Esophagus mucosa (tissue), 1 donor: ENCODE measurements at regions not wholly inside any gene's neighbourhood (a gene's known extent, or its start where the extent isn't known, plus 50 kb on each side); places are given as distances from the start of the nearest gene placed in this dataset.

Experiments used
- ATAC-seq: fragments of 200-7000 bp; cut with Tn5 transposase; one replicate; pipeline ENCODE4 v1.9.1; 2020
- donor health status: DM: yes; HTN: yes; CAD: no.

DNA sequence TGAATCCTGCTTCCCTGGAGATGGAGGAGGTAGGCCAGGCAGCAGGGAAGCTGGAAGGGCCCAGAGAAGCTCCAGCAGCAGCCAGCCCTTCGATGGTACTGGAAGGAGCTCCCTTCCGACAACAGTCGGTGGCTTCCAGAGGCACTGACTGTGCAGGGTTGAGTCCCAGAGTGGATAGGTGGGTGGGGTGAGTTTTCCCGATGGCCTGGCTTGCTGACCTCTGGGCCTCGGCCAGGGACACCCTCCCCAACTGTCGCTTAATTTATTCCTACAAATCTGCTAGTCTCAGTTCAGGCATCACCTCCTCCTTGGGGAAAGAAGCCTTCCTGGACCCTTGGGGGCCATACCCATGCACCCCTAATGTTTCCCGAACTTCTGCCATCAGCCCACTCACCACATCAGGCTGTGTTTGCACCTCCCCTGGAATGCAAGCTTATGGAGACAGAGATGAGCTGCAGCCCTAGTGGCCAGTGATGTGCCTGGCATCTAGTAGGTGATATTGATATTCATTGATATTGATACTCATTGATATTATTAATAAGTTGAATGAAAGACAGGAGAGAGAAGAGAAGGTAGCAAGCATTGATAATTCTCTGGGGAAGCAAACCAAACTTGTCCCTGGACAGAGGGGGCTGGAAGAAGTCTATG is 104.6 kb upstream of the BOD1 start:
- ATAC-seq: no peak

DNA sequence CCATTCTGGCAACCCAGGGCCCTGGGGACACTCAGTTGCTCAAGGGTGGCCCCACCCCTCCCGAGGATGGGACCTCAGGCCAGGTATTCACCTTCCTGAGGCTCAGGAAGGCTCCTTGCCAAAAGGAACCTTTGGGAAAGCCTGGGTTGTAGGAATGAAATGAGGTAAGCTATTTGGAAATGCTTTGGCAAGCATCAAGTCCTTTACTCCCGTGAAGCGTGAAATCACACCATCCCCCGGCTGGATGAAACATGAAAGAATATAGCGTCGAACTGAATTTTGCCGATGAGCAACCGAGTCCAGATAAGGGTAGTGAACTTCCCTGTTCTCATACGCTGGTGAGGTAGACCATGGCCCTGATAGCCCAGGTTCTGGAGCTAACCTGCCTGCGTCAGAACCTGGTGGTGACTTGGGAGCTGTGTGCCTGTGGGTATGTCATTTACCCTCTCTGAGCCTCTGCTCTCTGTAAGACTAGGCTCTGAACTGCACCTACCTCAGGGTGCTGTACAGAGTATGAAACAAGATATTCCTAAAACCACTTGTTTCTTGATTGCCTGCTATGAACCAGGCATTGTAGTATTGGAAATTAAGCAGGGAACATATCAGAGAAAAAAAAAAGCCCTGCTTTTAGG is 105.3 kb upstream of the BOD1 start:
- ATAC-seq: no peak

DNA sequence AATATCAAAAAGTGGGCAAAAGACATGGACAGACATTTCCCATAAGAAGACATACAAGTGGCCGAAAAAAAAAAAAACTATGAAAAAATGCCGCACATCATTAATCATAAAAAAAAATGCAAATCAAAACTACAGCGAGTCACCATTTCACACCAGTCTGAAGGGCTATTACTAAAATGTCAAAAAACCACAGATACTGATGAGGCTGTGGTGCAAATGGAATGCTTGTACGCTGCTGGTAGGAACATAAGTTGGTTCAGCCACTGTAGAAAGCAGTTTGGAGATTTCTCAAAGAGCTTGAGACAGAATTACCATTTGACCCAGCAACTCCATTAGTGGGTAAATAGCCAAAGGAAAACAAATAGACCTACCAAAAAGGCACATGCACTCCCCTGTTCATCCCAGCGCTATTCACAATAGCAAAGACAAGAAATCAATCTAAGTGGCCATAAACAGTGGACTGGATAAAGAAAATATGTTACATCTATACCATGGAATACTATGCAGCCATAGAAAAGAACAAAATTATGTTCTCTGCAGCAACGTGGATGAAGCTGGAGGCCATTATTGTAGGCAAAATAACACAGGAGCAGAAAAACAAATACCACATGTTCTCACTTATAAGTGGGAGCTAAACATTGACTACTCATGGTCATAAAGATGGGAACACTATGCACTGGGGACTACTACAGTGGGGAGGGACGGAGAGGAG is 110.6 kb upstream of the BOD1 start:
- no peak for ATAC-seq

DNA sequence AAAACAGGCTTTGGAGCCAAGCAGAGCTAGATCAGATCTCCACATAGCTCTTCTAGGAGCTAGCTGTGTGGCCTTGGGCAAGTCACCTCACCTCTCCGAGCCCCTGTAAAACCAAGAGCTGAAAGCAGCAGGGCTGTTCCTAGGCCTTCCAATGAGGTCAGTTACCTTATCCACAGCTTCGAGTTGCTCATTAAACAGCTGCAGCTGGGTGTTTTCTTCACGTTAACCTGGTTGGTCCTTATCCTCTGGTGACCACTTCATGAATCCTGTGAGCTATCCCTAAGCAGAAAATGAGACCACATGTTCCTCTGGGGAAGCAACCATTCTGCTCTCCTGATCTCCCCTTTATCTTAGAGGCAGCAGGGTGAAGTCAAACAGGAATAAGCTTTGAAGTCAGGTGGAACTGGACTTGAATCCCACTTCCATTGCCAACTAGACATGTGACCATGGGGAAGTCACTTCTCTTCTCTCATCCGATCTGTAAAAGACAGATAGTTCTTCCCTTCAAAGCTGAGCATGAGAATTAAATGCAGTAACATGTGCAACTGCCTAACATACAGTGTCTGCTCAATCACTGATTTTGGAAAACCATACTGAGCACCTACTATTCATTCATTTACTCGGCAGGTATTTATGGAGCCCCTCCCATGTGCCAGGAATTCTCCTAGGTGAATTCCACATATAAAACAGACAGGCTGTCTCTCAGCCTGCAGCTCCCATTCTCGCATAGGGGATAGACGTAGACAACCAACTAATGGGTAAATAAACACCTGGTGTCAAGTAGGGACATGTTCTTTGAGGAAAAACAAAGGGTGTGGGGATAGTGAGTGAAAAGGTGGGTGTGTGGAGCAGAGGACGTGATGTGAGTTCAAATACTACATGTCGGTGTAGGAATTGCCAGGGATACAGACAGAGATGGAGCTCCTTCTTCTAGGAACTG is 111.7 kb upstream of the BOD1 start:
- ATAC-seq: no peak

DNA sequence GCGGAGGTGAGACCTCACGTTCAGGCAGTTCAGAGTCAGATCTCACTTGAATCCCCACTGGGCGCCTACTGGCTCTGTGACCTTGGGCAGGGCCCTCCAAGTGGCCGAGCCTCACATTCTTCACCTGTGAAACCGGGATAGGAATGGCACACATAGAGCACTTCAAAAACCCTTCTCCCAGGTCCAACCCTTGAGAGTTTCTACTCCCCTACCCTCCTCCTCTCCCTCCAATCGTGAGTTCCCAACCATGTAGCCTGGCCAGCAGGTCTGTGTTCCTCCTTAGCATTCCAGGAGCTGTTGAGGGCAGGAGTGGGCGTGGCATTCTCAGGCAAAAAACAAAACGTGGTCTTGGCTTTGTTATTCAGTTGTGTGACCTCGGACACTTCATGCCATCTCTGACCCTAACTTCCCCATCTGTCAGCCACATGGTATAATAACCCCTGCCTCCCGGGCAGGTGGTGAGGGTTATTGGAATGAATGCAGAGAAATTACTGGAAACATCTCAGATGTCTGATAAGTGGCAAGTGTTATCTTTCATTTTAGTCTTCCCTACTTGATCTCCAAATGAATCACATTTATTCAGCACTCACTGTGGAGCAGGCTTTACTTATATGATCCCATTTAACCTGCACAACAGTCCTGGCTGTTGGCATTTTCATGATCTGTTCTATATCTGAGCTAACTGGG is 112.8 kb upstream of the BOD1 start:
- ATAC-seq: no peak

DNA sequence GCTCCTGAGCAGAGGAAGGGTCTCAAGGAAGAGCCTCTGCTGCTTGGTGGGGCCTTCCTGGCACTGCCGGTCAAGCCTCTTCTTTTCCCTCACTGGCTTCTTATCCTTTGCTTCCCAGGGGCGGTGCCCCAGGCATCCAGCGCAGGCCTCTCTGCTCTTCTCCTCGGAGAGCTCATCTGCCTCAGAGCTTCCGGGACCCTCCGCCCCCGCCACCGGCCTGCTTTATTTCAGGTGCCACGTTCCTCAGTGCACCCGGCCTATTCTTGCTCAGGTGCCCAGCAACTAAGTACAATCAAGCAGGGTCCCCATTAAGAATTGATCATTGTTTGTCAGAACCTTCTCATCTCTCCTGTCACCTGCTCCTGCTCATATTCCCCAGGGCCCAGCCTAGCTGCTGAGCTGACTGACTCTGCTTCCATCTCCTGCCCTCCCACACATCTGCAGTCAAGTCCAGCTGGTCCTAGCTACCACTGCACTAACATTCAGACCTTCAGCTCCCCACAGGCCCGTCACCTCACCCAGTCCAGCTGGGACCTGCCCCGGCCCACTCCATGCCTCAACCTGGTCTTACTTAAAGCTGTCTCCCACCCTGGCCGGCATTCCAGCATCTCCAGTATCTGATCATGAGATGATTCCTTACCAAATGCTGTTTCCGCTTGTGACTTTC is 114.3 kb upstream of the BOD1 start:
- ATAC-seq: no peak

DNA sequence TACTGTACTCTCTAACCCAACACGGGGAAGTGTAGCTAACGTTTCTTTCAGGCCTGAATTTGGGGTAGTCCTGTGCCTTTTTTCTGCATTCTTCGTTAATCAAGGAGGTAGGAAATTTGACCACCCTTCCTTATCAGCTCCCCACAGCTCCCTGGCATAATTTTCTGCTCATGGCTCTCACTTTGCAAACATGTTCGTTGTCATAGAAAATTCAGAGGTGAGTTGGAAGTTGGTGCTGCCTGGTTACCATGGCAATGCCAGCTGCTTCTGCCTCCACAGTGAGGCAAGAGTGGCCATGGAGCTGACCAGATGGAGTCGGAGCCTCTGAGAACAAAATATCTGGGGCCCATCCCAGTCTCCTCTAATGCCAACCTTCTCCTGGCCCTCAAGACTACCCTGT is 116.6 kb upstream of the BOD1 start:
- no peak for ATAC-seq

DNA sequence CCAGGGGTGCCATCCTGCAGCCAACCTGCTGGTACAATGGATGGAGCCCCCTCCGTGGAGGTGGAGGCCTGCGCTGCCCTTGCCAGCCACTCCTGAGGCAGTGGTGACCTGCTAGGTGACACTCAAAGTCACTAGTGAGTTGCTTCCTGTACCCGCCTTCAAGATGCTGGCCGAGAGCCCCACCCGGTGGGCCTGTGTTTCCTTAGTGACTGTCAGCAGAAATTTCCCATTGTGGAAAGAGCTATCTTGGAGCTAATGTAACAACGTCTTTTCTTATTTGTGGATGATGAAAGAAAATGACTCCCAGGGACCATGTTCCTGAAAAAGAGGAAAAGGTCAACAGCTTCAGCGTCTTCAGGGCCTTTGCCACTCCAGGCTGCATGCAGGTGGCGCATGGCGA is 117.0 kb upstream of the BOD1 start:
- no peak for ATAC-seq

DNA sequence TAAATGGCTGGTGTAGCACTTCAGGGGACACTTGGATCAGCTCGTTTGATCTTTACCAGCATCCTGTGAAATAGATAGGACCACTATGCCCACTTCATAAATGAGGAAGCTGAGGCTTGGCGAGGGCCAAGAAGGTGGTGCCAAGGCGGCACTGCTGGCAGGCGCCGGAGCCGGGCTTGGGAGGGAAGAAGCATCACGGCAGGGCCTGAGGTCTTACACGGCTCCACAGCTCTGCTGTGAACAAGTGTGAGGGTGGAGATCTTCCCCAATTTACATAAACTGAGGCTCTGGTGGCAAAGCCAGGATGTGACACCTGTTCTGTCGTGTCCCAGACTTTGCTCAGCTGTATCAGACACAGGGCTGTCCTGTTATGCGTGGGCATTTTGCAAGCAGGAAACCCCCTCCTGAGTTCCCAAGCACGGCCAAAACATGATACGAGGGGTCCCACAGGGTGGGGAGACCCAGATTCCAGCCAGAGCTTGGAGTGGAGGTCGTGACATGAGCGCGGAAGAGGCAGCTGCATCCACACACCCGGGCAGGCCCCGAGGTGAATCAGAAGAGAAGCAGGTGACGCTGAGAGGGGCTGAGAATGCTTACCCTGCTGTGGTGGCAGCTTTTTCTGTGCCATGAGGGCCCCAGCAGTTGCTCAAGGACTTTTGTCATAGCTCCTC is 117.5 kb upstream of the BOD1 start:
- peak; percentile 8 for ATAC-seq

DNA sequence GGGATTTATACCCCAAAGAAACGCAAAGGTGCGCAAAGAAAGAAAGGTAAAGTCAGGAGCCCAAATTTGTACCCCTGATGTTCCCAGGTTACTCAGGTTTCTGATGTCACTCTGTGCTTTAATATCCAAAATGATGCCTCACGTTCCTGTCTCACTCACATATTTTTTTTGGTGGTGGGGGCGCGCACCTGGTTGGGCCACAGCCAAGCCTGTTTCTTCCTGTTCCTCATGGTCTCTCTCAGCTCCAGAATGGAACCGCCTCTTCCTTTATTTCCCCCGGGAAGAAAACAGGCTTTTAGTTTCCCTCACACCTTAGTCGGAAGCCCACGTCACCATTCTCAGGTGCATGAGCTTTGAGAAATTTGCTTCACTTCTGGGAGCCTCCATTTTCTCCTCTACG is 118.3 kb upstream of the BOD1 start:
- ATAC-seq: no peak

DNA sequence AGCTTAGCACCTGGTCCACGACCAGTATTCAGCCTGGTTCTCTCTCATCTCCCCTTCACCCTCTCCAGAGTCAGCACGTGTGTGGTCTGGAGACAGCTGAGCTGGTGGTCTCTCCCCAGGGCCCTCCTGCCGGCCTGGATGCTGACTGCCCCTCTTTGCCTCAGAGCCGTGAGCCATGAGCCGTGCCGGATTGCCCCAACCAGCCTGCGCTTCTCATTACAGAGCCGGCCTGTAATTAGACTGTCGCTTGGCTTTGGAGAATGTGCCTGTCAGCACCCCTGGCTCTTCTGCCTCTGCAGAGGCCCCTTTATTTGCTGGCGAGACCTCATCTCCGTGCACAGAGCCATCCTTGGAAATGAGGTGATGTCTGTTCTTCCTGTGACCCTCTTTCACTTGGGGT is 118.7 kb upstream of the BOD1 start:
- no peak for ATAC-seq

DNA sequence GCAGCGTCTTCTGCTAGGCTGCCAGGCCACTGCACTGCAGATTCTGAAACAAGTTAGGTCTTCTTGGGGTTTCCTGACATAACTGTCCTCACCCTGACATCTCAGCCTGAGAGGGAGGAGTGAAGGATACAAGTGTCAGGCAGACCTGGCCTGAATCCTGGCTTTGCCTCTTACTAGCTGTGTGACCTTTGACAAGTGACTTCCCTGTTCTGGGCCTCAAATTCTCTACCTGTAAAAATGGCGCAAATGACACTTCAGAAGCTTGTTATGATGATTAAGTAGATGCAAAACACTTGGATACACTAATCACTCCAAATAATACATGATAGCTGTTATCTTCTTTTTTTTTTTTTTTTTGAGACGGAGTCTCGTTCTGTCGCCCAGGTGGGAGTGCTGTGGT is 119.2 kb upstream of the BOD1 start:
- ATAC-seq: no peak

DNA sequence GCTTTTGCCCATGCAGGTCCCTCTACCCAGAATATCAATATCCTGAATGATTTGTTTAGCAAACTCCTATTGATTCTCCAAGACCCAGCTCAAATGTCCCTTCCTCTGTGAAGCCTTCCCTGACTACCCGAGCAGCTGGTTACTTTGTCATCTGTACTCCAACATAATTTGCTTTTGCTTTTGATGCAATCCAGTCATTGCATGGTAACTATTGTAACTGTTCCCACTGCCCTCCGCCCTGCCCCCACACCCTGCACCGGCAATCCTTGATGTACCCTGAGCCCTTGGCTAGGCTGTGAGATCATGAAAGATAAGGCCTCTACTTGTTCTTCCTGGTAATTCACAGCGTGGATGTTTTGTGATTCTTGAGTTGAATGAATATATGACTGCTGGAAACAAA is 119.9 kb upstream of the BOD1 start:
- no peak for ATAC-seq

DNA sequence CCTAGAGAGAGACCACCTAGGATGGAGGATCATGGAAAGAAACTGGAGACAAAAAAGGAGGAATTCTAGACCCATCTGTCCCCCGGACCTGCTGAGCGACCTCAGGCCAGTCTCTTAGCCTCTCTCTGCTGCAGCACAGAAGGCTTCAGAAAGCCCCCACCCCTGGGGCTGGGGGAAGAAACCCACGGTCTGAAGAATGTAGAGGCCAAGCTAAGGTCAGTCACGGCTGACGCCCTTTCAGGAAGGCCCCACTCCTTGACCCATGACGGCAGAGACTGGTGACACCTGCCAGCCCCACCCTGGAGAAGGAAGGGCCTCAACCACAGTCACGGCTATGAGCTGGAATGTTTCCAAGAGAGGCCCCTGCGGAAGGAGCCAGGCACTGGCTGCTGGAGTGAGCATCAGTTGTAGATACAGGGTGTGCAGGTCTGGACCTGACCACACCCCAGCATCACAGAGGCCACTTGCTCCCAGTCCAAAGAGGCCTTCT is 120.5 kb upstream of the BOD1 start:
- peak; percentile 52 for ATAC-seq

DNA sequence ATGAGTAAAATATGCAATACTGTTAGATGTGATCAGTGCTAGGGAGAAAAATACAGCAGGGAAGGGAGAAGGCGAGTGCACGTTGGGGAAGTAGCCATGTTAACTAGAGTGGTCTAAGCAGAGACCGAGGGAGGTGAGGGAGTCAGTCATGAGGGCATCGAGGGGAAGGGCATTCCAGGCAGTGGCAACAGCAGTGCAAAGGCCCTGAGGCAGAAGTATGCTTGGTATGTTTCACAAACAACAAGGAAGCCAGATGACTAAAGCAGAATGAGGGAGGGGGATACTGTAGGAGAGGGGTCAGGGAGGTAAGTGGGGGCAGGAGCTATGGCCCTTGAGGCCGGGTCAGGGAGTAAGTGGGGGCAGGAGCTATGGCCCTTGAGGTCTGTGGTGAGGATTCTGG is 123.3 kb upstream of the BOD1 start:
- no peak for ATAC-seq

DNA sequence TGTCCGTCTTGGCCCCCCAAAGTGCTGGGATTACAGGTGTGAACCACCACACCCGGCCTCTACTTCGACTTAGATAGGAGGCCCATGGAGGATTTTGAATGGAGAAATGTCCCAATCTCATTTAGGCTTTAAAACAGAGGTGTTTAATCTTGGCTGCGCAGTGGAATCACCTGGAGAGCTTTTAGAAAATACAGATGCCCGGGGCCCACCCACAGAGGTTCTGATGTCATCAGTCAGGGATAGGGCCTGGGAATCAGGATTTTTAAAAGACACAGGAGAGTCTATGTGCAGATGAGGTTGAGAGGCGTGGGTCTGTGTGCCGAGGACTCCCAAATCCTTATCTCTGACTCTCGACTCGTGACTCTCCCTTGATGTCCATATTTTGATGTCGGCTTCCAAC is 124.0 kb upstream of the BOD1 start:
- no peak for ATAC-seq

DNA sequence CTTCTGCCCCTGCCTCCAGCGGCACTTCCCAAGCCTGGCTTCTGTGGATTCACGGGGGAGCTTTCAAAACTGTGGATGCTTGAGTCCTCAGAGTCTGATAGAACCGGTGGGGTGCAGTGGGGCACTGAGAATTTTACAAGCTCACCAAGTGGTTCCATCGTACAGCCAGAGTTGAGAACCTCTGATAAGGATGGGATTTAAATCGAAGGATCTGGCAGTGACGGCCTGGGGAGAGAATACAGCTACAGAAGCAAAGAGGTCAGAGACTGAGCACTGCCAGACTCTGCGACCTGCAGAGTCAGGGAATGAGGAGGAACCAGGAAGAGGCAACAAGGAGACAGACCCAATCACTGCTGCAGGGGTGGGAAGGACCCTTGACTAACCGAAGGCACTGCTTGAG is 124.6 kb upstream of the BOD1 start:
- ATAC-seq: no peak

DNA sequence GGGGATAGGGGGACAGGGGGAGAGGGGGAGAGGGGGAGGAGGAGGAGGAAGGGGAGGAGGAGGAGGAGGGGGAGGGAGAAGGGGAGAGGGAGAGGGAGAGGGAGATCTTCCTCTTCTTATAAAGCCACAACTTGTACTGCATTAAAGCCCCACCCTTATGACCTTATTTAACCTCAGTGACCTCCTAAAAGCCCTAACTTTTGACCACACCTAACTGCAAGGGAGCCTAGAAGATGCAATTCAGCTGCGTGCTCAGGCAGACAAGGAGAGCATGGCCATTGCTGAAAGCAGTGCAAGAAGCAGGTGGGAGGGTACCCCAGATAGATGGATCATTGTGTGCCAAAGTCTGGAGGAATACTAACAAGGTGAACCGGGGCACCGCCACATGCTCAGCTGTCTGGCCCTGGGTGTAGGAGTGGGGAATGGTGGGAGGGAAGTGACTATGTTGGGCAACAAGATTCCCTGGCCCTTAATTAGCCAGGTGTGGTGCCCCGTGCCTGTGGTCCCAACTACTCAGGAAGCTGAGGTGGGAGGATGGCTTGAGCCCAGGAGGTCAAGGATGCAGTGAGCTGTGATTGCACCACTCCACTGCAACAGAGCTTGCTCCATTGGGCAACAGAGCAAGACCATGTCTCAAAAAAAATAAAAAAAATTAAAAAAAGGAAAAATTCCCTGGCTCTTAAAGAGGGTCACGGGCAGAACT is 125.4 kb upstream of the BOD1 start:
- no peak for ATAC-seq

DNA sequence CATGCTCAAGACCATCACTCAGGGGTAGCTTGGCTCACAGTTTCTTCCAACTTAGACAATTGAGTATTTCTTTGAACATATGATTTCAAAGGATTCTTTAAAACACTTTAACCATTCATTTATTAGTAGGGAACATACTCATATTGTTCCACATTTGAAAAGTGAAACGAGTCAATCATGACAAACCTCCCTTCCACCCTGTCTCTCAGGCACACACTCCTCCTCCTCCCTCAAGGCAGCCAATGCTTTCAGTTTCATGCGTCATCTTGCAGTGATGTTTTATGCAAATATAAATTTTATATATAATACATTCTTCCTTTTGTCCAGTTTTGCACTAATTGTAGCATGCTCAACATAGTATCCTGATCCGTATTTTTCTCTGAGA is 126.0 kb upstream of the BOD1 start:
- no peak for ATAC-seq

DNA sequence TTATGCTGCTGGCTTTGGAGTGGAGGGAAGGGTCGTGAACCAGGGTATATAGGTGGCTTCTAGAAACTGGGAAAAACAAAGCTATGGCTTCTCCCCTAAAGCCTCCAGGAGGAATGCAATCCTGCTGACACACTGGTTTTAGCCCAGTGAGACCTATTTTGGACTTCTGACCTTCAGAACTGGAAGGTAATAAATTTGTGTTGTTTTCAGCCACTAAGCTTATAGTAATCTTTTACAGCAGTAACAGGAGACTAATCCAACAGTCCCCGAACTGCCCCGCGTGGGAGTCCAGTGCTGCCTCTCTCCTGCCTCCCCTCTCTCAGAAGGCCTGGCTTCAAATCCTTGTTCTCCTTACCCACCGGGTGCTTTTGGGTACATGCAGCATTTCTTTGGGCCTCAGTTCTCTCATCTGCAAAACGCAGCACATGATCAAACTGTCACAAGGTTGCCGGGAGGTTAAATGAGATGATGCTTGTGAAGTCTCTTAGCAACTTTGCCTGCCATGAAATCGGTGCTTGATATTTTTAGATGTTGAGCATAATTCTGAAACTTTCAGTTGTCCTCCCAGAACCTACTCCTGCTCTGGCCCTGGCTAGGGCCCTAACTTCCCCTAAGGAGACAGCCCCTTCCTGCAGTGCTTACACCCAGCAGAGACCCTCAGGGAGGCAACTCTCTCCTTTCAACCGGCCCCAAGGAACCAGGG is 127.3 kb upstream of the BOD1 start:
- ATAC-seq: no peak
